Hepatocyte (in vitro differentiated cells): ENCODE measurements at regions not wholly inside any gene's neighbourhood (a gene's known extent, or its start where the extent isn't known, plus 50 kb on each side); places are given as distances from the start of the nearest gene placed in this dataset.

Experiments
- EZH2 ChIP-seq: fragments of 200-600 bp; sonication (generic); IDR thresholded peaks from 2 replicates; pipeline ENCODE4 v1.6.1; 2016; ENCODE audit warnings: antibody characterized with exemption, mild to moderate bottlenecking, borderline replicate concordance
- EZH2phosphoT487 ChIP-seq: fragments of 200-600 bp; sonication (generic); IDR thresholded peaks from one replicate; pipeline ENCODE4 v1.6.1; 2018; ENCODE audit warnings: antibody characterized with exemption, mild to moderate bottlenecking, low read depth, moderate library complexity; ENCODE audit not compliant: unreplicated experiment, severe bottlenecking
- TF ChIP-seq, protein P1 (sequence below): fragments of 200-600 bp; sonication (generic); IDR thresholded peaks from 2 replicates; pipeline ENCODE4 v1.5.1; 2016; ENCODE audit warnings: antibody characterized with exemption, mild to moderate bottlenecking; ENCODE audit not compliant: poor library complexity

DNA sequence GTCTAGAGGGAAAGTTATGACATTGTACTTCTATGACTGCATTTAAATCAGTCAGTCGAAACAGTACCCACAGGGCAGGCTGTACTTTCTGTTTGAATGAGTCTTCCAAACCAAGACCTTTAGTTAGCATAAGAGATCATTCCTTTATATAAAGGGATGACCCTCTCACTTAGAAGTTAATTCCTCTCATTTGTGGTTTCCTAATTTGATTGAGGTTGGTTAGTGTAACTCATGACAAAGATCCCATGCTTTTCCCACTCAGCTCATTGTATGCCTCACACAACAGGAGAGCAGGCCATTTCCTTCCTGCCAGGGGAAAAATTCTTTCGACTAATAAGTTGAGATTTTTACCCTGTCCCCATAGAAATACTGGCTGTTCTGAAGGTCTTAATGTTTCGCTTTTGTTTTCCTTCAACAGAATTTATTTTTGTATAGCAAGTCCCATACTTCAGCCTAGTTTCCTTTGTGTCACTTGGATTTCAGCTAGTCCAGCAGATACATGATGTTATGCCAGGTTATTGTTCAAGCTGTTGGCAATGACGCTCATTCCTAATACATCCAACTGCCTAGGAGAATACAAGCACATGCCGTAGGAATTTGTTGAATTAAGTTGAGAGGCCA, 500.7 kb downstream of the SPATA31D1 start:
- TF ChIP-seq EZH2, result no peak
- TF ChIP-seq, protein P1, sequence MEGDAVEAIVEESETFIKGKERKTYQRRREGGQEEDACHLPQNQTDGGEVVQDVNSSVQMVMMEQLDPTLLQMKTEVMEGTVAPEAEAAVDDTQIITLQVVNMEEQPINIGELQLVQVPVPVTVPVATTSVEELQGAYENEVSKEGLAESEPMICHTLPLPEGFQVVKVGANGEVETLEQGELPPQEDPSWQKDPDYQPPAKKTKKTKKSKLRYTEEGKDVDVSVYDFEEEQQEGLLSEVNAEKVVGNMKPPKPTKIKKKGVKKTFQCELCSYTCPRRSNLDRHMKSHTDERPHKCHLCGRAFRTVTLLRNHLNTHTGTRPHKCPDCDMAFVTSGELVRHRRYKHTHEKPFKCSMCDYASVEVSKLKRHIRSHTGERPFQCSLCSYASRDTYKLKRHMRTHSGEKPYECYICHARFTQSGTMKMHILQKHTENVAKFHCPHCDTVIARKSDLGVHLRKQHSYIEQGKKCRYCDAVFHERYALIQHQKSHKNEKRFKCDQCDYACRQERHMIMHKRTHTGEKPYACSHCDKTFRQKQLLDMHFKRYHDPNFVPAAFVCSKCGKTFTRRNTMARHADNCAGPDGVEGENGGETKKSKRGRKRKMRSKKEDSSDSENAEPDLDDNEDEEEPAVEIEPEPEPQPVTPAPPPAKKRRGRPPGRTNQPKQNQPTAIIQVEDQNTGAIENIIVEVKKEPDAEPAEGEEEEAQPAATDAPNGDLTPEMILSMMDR, result no peak
- no peak for TF ChIP-seq EZH2phosphoT487
